IMR-90 (cell line): ENCODE measurements at regions not wholly inside any gene's neighbourhood (a gene's known extent, or its start where the extent isn't known, plus 50 kb on each side); places are given as distances from the start of the nearest gene placed in this dataset.
"Not testable (repeated sequence)": the region's sequence is repeated elsewhere in the genome, so short reads cannot be mapped to it uniquely, and the experiment has no call there.

Experiments used
- BHLHE40 ChIP-seq: fragments of 150-350 bp; IDR thresholded peaks from 2 replicates; pipeline ENCODE4 v1.6.1; 2016; ENCODE audit warnings: mild to moderate bottlenecking, low read depth, low read length
- CEBPB ChIP-seq: IDR thresholded peaks from 2 replicates; pipeline ENCODE4 v1.6.1; 2012; ENCODE audit warnings: low read depth, low read length, improper control_type of control experiment
- CHD1 ChIP-seq: IDR thresholded peaks from 2 replicates; pipeline ENCODE4 v1.6.1; 2012; ENCODE audit warnings: low read depth, low read length, improper control_type of control experiment
- CTCF ChIP-seq: conservative IDR thresholded peaks from 2 replicates; pipeline ENCODE4 v1.5.1; 2012; ENCODE audit warnings: mild to moderate bottlenecking, low read depth, low read length, improper control_type of control experiment
- FOS ChIP-seq: fragments of 150-350 bp; IDR thresholded peaks from 2 replicates; pipeline ENCODE4 v1.6.1; 2016; ENCODE audit warnings: low read depth, low read length
- MAZ ChIP-seq: IDR thresholded peaks from 2 replicates; pipeline ENCODE4 v1.6.1; 2012; ENCODE audit warnings: low read depth, mild to moderate bottlenecking, low read length, improper control_type of control experiment, moderate library complexity, borderline replicate concordance
- MXI1 ChIP-seq: IDR thresholded peaks from 2 replicates; pipeline ENCODE4 v1.6.1; 2012; ENCODE audit warnings: low read depth, mild to moderate bottlenecking, low read length, moderate library complexity, borderline replicate concordance
- POLR2A ChIP-seq: IDR thresholded peaks from 2 replicates; pipeline ENCODE4 v1.6.1; 2012; ENCODE audit warnings: mild to moderate bottlenecking, low read depth, low read length
- RAD21 ChIP-seq: IDR thresholded peaks from 2 replicates; pipeline ENCODE4 v1.6.1; 2012; ENCODE audit warnings: low read length, improper control_type of control experiment
- RCOR1 ChIP-seq: IDR thresholded peaks from 2 replicates; pipeline ENCODE4 v1.6.1; 2012; ENCODE audit warnings: mild to moderate bottlenecking, low read length, improper control_type of control experiment; ENCODE audit not compliant: insufficient replicate concordance
- RFX5 ChIP-seq: IDR thresholded peaks from 2 replicates; pipeline ENCODE4 v1.8.0; 2012; ENCODE audit warnings: low read depth, mild to moderate bottlenecking, low read length, moderate library complexity
- SMC3 ChIP-seq: fragments of 150-350 bp; IDR thresholded peaks from 2 replicates; pipeline ENCODE4 v1.6.1; 2016; ENCODE audit warnings: low read depth, mild to moderate bottlenecking, antibody characterized with exemption, low read length, moderate library complexity
- TF ChIP-seq, protein P1 (sequence below): fragments of 150-350 bp; IDR thresholded peaks from 2 replicates; pipeline ENCODE4 v1.6.1; 2017; ENCODE audit warnings: mild to moderate bottlenecking, antibody characterized with exemption, low read length, low read depth

GRCh38 chr11:101245081-101245480 is 115.5 kb upstream of the PGR start:
- not testable (repeated sequence) for TF ChIP-seq POLR2A, CTCF, MXI1, RAD21, MAZ, CHD1, RCOR1, SMC3, CEBPB, RFX5, FOS, BHLHE40
- TF ChIP-seq, protein P1, sequence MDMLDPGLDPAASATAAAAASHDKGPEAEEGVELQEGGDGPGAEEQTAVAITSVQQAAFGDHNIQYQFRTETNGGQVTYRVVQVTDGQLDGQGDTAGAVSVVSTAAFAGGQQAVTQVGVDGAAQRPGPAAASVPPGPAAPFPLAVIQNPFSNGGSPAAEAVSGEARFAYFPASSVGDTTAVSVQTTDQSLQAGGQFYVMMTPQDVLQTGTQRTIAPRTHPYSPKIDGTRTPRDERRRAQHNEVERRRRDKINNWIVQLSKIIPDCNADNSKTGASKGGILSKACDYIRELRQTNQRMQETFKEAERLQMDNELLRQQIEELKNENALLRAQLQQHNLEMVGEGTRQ = not testable (repeated sequence)
